IPS-18a (cell line): ENCODE measurements at regions not wholly inside any gene's neighbourhood (a gene's known extent, or its start where the extent isn't known, plus 50 kb on each side); places are given as distances from the start of the nearest gene placed in this dataset.
"Not testable (repeated sequence)": the region's sequence is repeated elsewhere in the genome, so short reads cannot be mapped to it uniquely, and the experiment has no call there.

Experiments used
- H3K27ac ChIP-seq: one replicate; pipeline ENCODE4 v1.5.1; 2013; ENCODE audit warnings: low read length
- H3K27me3 ChIP-seq: one replicate; pipeline ENCODE4 v1.6.1; 2013; ENCODE audit warnings: mild to moderate bottlenecking, low read length; ENCODE audit not compliant: control insufficient read depth, insufficient read depth
- H3K36me3 ChIP-seq: one replicate; pipeline ENCODE4 v1.6.1; 2013; ENCODE audit warnings: low read depth, low read length; ENCODE audit not compliant: control insufficient read depth
- H3K4me1 ChIP-seq: one replicate; pipeline ENCODE4 v1.6.1; 2013; ENCODE audit warnings: low read depth, low read length; ENCODE audit not compliant: control insufficient read depth
- H3K4me3 ChIP-seq: one replicate; pipeline ENCODE4 v1.5.1; 2013; ENCODE audit warnings: low read length
- H3K9ac ChIP-seq: one replicate; pipeline ENCODE4 v1.6.1; 2013; ENCODE audit warnings: mild to moderate bottlenecking, low read length, moderate library complexity
- H3K9me3 ChIP-seq: one replicate; pipeline ENCODE4 v1.6.1; 2013; ENCODE audit warnings: low read depth, low read length; ENCODE audit not compliant: control insufficient read depth

DNA sequence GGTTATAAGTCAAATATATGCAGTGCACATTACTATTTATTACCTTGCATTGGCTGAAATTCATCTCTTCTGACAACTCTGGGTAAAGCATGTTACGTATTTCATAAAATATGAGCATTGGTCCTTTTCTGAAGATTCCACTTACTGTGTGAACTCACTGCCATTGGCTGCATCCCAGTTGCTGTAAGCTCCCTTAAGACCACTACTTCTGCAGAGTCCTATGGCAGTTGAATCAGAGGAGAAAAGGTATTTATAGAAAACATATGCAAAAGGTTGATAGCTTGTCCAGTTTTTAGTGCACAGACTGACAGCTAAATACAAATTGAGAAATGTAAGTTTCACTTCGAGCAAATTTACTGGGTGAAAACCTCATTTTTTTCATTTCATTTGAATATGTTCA is 394.6 kb upstream of the ARRDC3 start:
- Histone ChIP-seq H3K36me3 (no peaks in the 10 kb centered on the region), H3K4me3 (no peak overlapping the region), H3K27ac (no peak overlapping the region), H3K9me3 (no peaks in the 10 kb centered on the region), H3K27me3 (no peaks in the 10 kb centered on the region), H3K9ac (no peak overlapping the region), H3K4me1 (peaks cover 5% of the 10 kb centered on the region)

GRCh38 chr5:91776249-91776648 is 393.1 kb upstream of the ARRDC3 start:
- Histone ChIP-seq H3K9ac (no peak overlapping the region), H3K27ac (no peak overlapping the region), H3K27me3 (no peaks in the 10 kb centered on the region), H3K4me1 (peaks cover 5% of the 10 kb centered on the region), H3K9me3 (no peaks in the 10 kb centered on the region), H3K4me3 (no peak overlapping the region), H3K36me3 (no peaks in the 10 kb centered on the region)

- no peaks in the 10 kb centered on the region for H3K36me3 ChIP-seq
- no peak overlapping the region for H3K27ac ChIP-seq
- peaks cover 7% of the 10 kb centered on the region for H3K4me1 ChIP-seq
- H3K9me3 ChIP-seq, result no peaks in the 10 kb centered on the region
- no peak overlapping the region for H3K4me3 ChIP-seq
- H3K27me3 ChIP-seq, result no peaks in the 10 kb centered on the region
- H3K9ac ChIP-seq, result no peak overlapping the region
These were observed 387.3 kb upstream of the ARRDC3 start for GRCh38 chr5:91770400-91770799.

DNA sequence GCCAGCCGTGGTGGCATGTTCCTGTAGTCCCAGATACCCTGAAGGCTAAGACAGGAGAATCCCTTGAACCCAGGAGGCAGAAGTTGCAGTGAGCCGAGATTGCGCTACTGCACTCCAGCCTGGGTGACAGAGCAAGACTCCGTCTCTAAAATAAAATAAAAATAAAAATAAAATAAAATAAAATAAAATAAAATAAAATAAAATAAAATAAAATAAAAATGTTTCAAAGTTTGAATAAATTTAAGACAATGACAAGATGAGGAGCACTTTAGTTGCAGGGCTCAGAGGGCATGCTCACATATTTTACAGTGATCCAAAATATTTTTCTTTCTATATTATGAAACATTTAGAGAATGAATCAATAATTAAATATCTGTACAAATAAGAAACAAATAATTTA is 374.3 kb upstream of the ARRDC3 start:
- H3K9ac ChIP-seq, H3K4me1 ChIP-seq, H3K27me3 ChIP-seq, H3K4me3 ChIP-seq, H3K27ac ChIP-seq, H3K36me3 ChIP-seq, H3K9me3 ChIP-seq: not testable (repeated sequence)

DNA sequence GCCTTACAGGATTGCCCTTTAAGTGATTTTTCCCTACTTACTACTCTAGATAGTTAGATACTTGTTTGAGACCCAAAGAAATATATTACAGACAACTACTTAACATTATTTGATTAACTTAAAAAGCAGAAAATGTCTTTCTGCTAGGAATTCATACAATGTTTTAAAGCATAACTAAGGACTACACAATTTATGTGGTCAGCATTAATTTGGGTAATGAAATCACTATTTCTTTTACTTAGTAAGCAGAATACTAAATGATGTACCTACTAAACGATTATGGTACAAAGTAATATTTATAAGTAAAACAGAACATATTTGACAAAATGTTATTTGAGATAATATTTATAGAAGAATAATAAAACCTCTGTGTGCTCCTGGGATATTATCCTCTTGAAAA is 371.9 kb upstream of the ARRDC3 start:
- H3K9ac ChIP-seq, result no peak overlapping the region
- no peaks in the 10 kb centered on the region for H3K27me3 ChIP-seq
- no peaks in the 10 kb centered on the region for H3K36me3 ChIP-seq
- H3K4me1 ChIP-seq, result no peaks in the 10 kb centered on the region
- H3K4me3 ChIP-seq, result no peak overlapping the region
- H3K9me3 ChIP-seq, result no peaks in the 10 kb centered on the region
- no peak overlapping the region for H3K27ac ChIP-seq

DNA sequence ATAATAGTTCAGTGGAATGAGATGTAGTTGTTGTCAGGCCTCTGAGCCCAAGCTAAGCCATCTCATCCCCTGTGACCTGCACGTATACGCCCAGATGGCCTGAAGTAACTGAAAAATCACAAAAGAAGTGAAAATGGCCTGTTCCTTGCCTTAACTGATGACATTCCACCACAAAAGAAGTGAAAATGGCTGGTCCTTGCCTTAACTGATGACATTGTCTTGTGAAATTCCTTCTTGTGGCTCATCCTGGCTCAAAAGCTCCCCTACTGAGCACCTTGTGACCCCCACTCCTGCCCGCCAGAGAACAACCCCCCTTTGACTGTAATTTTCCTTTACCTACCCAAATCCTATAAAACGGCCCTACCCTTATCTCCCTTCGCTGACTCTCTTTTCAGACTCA is 361.4 kb upstream of the ARRDC3 start:
- H3K4me3 ChIP-seq, result peak overlapping the region; percentile 21
- H3K27me3 ChIP-seq, H3K9ac ChIP-seq, H3K36me3 ChIP-seq, H3K27ac ChIP-seq, H3K9me3 ChIP-seq: not testable (repeated sequence)
- peaks cover 28% of the 10 kb centered on the region for H3K4me1 ChIP-seq

GRCh38 chr5:91742550-91742949 is 359.4 kb upstream of the ARRDC3 start:
- no peaks in the 10 kb centered on the region for H3K9me3 ChIP-seq
- no peak overlapping the region for H3K4me3 ChIP-seq
- peaks cover 28% of the 10 kb centered on the region for H3K4me1 ChIP-seq
- no peak overlapping the region for H3K27ac ChIP-seq
- H3K9ac ChIP-seq, result no peak overlapping the region
- no peaks in the 10 kb centered on the region for H3K36me3 ChIP-seq
- H3K27me3 ChIP-seq, result no peaks in the 10 kb centered on the region

- no peaks in the 10 kb centered on the region for H3K27me3 ChIP-seq
- H3K9me3 ChIP-seq, result no peaks in the 10 kb centered on the region
- no peak overlapping the region for H3K4me3 ChIP-seq
- H3K4me1 ChIP-seq, result peaks cover 28% of the 10 kb centered on the region
- H3K9ac ChIP-seq, result no peak overlapping the region
- H3K27ac ChIP-seq, result no peak overlapping the region
- no peaks in the 10 kb centered on the region for H3K36me3 ChIP-seq
These were observed 358.8 kb upstream of the ARRDC3 start for GRCh38 chr5:91741764-91742505.

GRCh38 chr5:91730026-91730425 is 346.9 kb upstream of the ARRDC3 start:
- H3K4me3 ChIP-seq, result no peak overlapping the region
- no peaks in the 10 kb centered on the region for H3K9me3 ChIP-seq
- no peak overlapping the region for H3K9ac ChIP-seq
- no peaks in the 10 kb centered on the region for H3K27me3 ChIP-seq
- H3K27ac ChIP-seq, result no peak overlapping the region
- H3K4me1 ChIP-seq, result peaks cover 21% of the 10 kb centered on the region
- no peaks in the 10 kb centered on the region for H3K36me3 ChIP-seq

DNA sequence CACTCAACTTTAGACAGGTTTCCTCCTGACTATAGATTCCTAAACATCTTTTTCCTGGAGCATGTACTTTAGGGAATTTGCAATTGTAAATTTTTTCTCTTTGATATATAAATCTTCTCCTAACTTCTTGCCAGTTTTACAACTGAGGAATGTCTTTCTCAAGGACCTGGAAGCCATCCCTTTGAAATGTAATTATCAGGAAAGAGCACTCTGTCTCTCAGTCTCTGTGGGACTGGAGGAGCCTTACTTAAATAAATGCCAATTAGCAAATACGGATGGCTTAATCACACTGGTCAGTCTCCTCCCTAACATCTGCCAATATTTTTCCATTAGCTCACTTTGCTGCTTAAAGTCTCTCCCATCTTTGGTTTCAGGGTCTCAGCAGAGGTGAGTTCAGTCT is 344.3 kb upstream of the ARRDC3 start:
- Histone ChIP-seq H3K27ac (no peak overlapping the region), H3K9ac (no peak overlapping the region), H3K36me3 (no peaks in the 10 kb centered on the region), H3K4me3 (peak overlapping the region; percentile 5), H3K4me1 (peaks cover 25% of the 10 kb centered on the region), H3K9me3 (no peaks in the 10 kb centered on the region), H3K27me3 (no peaks in the 10 kb centered on the region)

DNA sequence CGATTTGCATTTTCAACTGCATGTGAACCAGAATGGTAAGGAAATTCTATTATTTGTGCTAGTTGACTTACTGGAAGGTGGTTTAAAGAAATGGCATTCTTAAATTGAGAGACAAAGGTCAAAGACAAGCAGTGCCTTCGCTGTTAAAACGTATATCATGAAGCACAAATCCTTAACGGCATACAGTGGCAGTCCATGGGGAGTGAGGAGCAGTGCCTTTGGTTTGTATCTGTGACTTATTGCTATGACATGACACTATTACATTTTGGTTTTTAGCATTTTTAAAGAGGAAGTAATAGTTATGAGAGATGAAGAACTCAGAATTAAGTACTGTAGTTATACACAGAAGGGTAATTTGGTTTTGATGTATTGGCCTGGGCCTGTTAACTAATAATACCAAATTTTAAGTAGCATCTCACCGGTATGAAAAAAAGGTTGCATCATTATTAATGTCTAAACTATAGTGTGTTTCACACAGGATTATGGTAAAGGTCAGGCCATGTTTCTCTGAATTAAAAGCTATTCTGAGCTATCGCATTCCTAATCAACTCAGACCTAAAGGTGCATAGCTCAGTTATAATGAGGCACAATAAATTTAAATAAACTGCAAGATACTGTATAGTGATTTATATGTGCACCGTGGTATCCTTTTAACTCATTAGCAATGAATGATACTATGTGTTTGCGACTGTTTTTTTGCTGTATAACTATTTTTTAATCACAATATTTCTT is 339.8 kb upstream of the ARRDC3 start:
- H3K27ac ChIP-seq, result no peak overlapping the region
- peaks cover 31% of the 10 kb centered on the region for H3K4me1 ChIP-seq
- H3K4me3 ChIP-seq, result no peak overlapping the region
- no peak overlapping the region for H3K9ac ChIP-seq
- H3K36me3 ChIP-seq, result no peaks in the 10 kb centered on the region
- H3K9me3 ChIP-seq, result no peaks in the 10 kb centered on the region
- H3K27me3 ChIP-seq, result no peaks in the 10 kb centered on the region

GRCh38 chr5:91712718-91713117 is 329.6 kb upstream of the ARRDC3 start:
- H3K4me1 ChIP-seq, result no peaks in the 10 kb centered on the region
- H3K9me3 ChIP-seq, result no peaks in the 10 kb centered on the region
- no peak overlapping the region for H3K9ac ChIP-seq
- H3K27ac ChIP-seq, result no peak overlapping the region
- no peaks in the 10 kb centered on the region for H3K27me3 ChIP-seq
- H3K4me3 ChIP-seq, result no peak overlapping the region
- no peaks in the 10 kb centered on the region for H3K36me3 ChIP-seq
